MG63 (cell line): ENCODE measurements at regions not wholly inside any gene's neighbourhood (a gene's known extent, or its start where the extent isn't known, plus 50 kb on each side); places are given as distances from the start of the nearest gene placed in this dataset.
"Not testable (repeated sequence)": the region's sequence is repeated elsewhere in the genome, so short reads cannot be mapped to it uniquely, and the experiment has no call there.

ENCODE experiments used
- DNase-seq: peaks from one replicate; pipeline ENCODE4 v3.0.0-alpha.2; 2020
- H3K27me3 ChIP-seq: fragments of 250-450 bp; sonication (Bioruptor Pico); 2 replicates; pipeline ENCODE4 v1.5.1; 2020; ENCODE audit warnings: mild to moderate bottlenecking, moderate library complexity
- H3K36me3 ChIP-seq: fragments of 250-450 bp; sonication (Bioruptor Pico); 2 replicates; pipeline ENCODE4 v1.5.1; 2020; ENCODE audit warnings: mild to moderate bottlenecking, moderate library complexity
- H3K4me3 ChIP-seq: fragments of 250-450 bp; sonication (Bioruptor Pico); 2 replicates; pipeline ENCODE4 v1.5.1; 2020; ENCODE audit warnings: mild to moderate bottlenecking, moderate library complexity
- H3K9me3 ChIP-seq: fragments of 250-450 bp; sonication (Bioruptor Pico); 2 replicates; pipeline ENCODE4 v1.5.1; 2020; ENCODE audit warnings: mild to moderate bottlenecking, moderate library complexity

GRCh38 chr13:80083081-80083852 lies 257.7 kb downstream of the SPRY2 start:
- Histone ChIP-seq H3K9me3 (no peaks in the 10 kb centered on the region), H3K27me3 (no peaks in the 10 kb centered on the region), H3K36me3 (no peaks in the 10 kb centered on the region), H3K4me3 (peak overlapping the region; percentile 16)
- DNase-seq, result peak; percentile 44

GRCh38 chr13:80082396-80083080 lies 258.4 kb downstream of the SPRY2 start:
- Histone ChIP-seq H3K9me3 (no peaks in the 10 kb centered on the region), H3K4me3 (no peak overlapping the region), H3K27me3 (no peaks in the 10 kb centered on the region), H3K36me3 (no peaks in the 10 kb centered on the region)
- peak; percentile 4 for DNase-seq

- no peaks in the 10 kb centered on the region for H3K36me3 ChIP-seq
- DNase-seq, result no peak
- no peaks in the 10 kb centered on the region for H3K9me3 ChIP-seq
- H3K27me3 ChIP-seq, result no peaks in the 10 kb centered on the region
- H3K4me3 ChIP-seq, result no peak overlapping the region
Measured at GRCh38 chr13:80074811-80075210, 266.1 kb downstream of the SPRY2 start.

- no peak for DNase-seq
- H3K4me3 ChIP-seq, result no peak overlapping the region
- H3K36me3 ChIP-seq, result no peaks in the 10 kb centered on the region
- no peaks in the 10 kb centered on the region for H3K9me3 ChIP-seq
- no peaks in the 10 kb centered on the region for H3K27me3 ChIP-seq
Measured at GRCh38 chr13:80074143-80074752, 266.7 kb downstream of the SPRY2 start.

- Histone ChIP-seq H3K27me3 (no peaks in the 10 kb centered on the region), H3K36me3 (no peaks in the 10 kb centered on the region), H3K4me3 (no peak overlapping the region), H3K9me3 (no peaks in the 10 kb centered on the region)
- DNase-seq, result no peak
Measured at GRCh38 chr13:80072231-80072630, 268.7 kb downstream of the SPRY2 start.

GRCh38 chr13:80070024-80070703 lies 270.8 kb downstream of the SPRY2 start:
- Histone ChIP-seq H3K36me3 (no peaks in the 10 kb centered on the region), H3K9me3 (no peaks in the 10 kb centered on the region), H3K4me3 (no peak overlapping the region), H3K27me3 (no peaks in the 10 kb centered on the region)
- DNase-seq, result no peak

- no peaks in the 10 kb centered on the region for H3K27me3 ChIP-seq
- DNase-seq, result no peak
- H3K9me3 ChIP-seq, result no peaks in the 10 kb centered on the region
- H3K4me3 ChIP-seq, result no peak overlapping the region
- no peaks in the 10 kb centered on the region for H3K36me3 ChIP-seq
Measured at GRCh38 chr13:80069374-80069773, 271.6 kb downstream of the SPRY2 start.

GRCh38 chr13:80065996-80066395 lies 274.9 kb downstream of the SPRY2 start:
- no peak for DNase-seq
- H3K36me3 ChIP-seq, result no peaks in the 10 kb centered on the region
- no peaks in the 10 kb centered on the region for H3K27me3 ChIP-seq
- H3K4me3 ChIP-seq, result no peak overlapping the region
- H3K9me3 ChIP-seq, result no peaks in the 10 kb centered on the region

GRCh38 chr13:80062416-80062815 lies 278.5 kb downstream of the SPRY2 start:
- DNase-seq, H3K4me3 ChIP-seq, H3K36me3 ChIP-seq: not testable (repeated sequence)

GRCh38 chr13:80059789-80060188 lies 281.1 kb downstream of the SPRY2 start:
- no peak overlapping the region for H3K4me3 ChIP-seq
- no peaks in the 10 kb centered on the region for H3K27me3 ChIP-seq
- no peak for DNase-seq
- no peaks in the 10 kb centered on the region for H3K9me3 ChIP-seq
- H3K36me3 ChIP-seq, result no peaks in the 10 kb centered on the region

More at GRCh38 chr13:80062416-80062815, 278.5 kb downstream of the SPRY2 start:
- H3K9me3 ChIP-seq, H3K27me3 ChIP-seq: not testable (repeated sequence)

- Histone ChIP-seq H3K9me3 (no peaks in the 10 kb centered on the region), H3K27me3 (no peaks in the 10 kb centered on the region), H3K4me3 (no peak overlapping the region), H3K36me3 (no peaks in the 10 kb centered on the region)
- no peak for DNase-seq
Measured at GRCh38 chr13:80058626-80059025, 282.3 kb downstream of the SPRY2 start.

GRCh38 chr13:80055847-80056246 lies 285.1 kb downstream of the SPRY2 start:
- no peak for DNase-seq
- H3K9me3 ChIP-seq, result no peaks in the 10 kb centered on the region
- no peaks in the 10 kb centered on the region for H3K36me3 ChIP-seq
- H3K27me3 ChIP-seq, result no peaks in the 10 kb centered on the region
- H3K4me3 ChIP-seq, result no peak overlapping the region

- Histone ChIP-seq H3K4me3 (no peak overlapping the region), H3K27me3 (no peaks in the 10 kb centered on the region), H3K9me3 (no peaks in the 10 kb centered on the region), H3K36me3 (no peaks in the 10 kb centered on the region)
- no peak for DNase-seq
Measured at GRCh38 chr13:80054806-80055205, 286.1 kb downstream of the SPRY2 start.

- DNase-seq, result no peak
- Histone ChIP-seq H3K9me3 (no peaks in the 10 kb centered on the region), H3K36me3 (no peaks in the 10 kb centered on the region), H3K4me3 (no peak overlapping the region), H3K27me3 (no peaks in the 10 kb centered on the region)
Measured at GRCh38 chr13:80052286-80052685, 288.6 kb downstream of the SPRY2 start.

GRCh38 chr13:80050252-80050651 lies 290.7 kb downstream of the SPRY2 start:
- no peaks in the 10 kb centered on the region for H3K9me3 ChIP-seq
- no peaks in the 10 kb centered on the region for H3K27me3 ChIP-seq
- no peak overlapping the region for H3K4me3 ChIP-seq
- DNase-seq, result no peak
- H3K36me3 ChIP-seq, result no peaks in the 10 kb centered on the region

- H3K4me3 ChIP-seq, result no peak overlapping the region
- H3K27me3 ChIP-seq, result no peaks in the 10 kb centered on the region
- peak; percentile 89 for DNase-seq
- H3K9me3 ChIP-seq, result peaks cover 6% of the 10 kb centered on the region; the same call in 1 of the 2 replicates
- no peaks in the 10 kb centered on the region for H3K36me3 ChIP-seq
Measured at GRCh38 chr13:80048802-80049201, 292.1 kb downstream of the SPRY2 start.

GRCh38 chr13:80048030-80048429 lies 292.9 kb downstream of the SPRY2 start:
- DNase-seq, result no peak
- Histone ChIP-seq H3K4me3 (no peak overlapping the region), H3K9me3 (peaks cover 6% of the 10 kb centered on the region; the same call in 1 of the 2 replicates), H3K36me3 (no peaks in the 10 kb centered on the region), H3K27me3 (no peaks in the 10 kb centered on the region)
